ENCODE measurements at regions not wholly inside any gene's neighbourhood (a gene's known extent, or its start where the extent isn't known, plus 50 kb on each side); places are given as distances from the start of the nearest gene placed in this dataset.

- Mint-ChIP-seq H3K9me3 (no peaks in the 10 kb centered on the region), H3K4me3 (no peak overlapping the region), H3K36me3 (ENCODE audit: low read depth) (no peaks in the 10 kb centered on the region), H3K4me1 (ENCODE audit: low read depth) (no peaks in the 10 kb centered on the region), H3K27ac (no peak overlapping the region), H3K27me3 (peaks cover 6% of the 10 kb centered on the region)
- TF ChIP-seq CTCF (IDR thresholded peaks at IDR 0.05): no peak
- intact Hi-C loops (cut with DNase I, micrococcal nuclease): no loop called here
- no peaks in the 10 kb centered on the region for H3K27me3 ChIP-seq (ENCODE audit: control insufficient read depth in 1 of 2, insufficient read depth in 2 of 2, low read length in 2 of 2)
- ATAC-seq (ENCODE audit: poor library complexity) (no peak), DNase-seq (no peak)
- no peak overlapping the region for H3K4me3 ChIP-seq (ENCODE audit: low read length)
- no peaks in the 10 kb centered on the region for H3K36me3 ChIP-seq (ENCODE audit: insufficient read depth, low read length)
- ChIA-PET CTCF (no interaction called here), POLR2A (no interaction called here)
- no peaks in the 10 kb centered on the region for H3K9me3 ChIP-seq (ENCODE audit: control insufficient read depth in 1 of 2, insufficient read depth in 1 of 2, low read length in 2 of 2)
- H3K27ac ChIP-seq (ENCODE audit: low read depth in 1 of 2, low read length in 2 of 2): no peak overlapping the region
- no peaks in the 10 kb centered on the region for H3K4me1 ChIP-seq (ENCODE audit: insufficient read depth, low read length)
These were observed 198.3 kb downstream of the PHLDA1 start for GRCh38 chr12:75833268-75833667.

GRCh38 chr12:75831402-75831801, 200.2 kb downstream of the PHLDA1 start:
- CTCF ChIA-PET: interaction anchor here (1.0 kb wide), 1 partner anchor 14 kb away, joined by 3 read pairs; no protein-coding TSS in a partner anchor
- DNase-seq (no peak), ATAC-seq (ENCODE audit: poor library complexity) (no peak)
- H3K27ac ChIP-seq (ENCODE audit: low read depth in 1 of 2, low read length in 2 of 2): no peak overlapping the region
- H3K4me1 ChIP-seq (ENCODE audit: insufficient read depth, low read length): no peaks in the 10 kb centered on the region
- no peaks in the 10 kb centered on the region for H3K36me3 Mint-ChIP-seq (ENCODE audit: low read depth)
- H3K36me3 ChIP-seq (ENCODE audit: insufficient read depth, low read length): no peaks in the 10 kb centered on the region
- intact Hi-C loops (cut with DNase I, micrococcal nuclease): no loop called here
- no peak for TF ChIP-seq CTCF (IDR thresholded peaks at IDR 0.05)
- no peaks in the 10 kb centered on the region for H3K27me3 ChIP-seq (ENCODE audit: control insufficient read depth in 1 of 2, insufficient read depth in 2 of 2, low read length in 2 of 2)
- no peak overlapping the region for H3K27ac Mint-ChIP-seq
- H3K9me3 Mint-ChIP-seq: no peaks in the 10 kb centered on the region
- no peaks in the 10 kb centered on the region for H3K4me1 Mint-ChIP-seq (ENCODE audit: low read depth)
- H3K4me3 ChIP-seq (ENCODE audit: low read length): no peak overlapping the region
- POLR2A ChIA-PET: no interaction called here
- no peak overlapping the region for H3K4me3 Mint-ChIP-seq
- H3K27me3 Mint-ChIP-seq: peaks cover 6% of the 10 kb centered on the region
- no peaks in the 10 kb centered on the region for H3K9me3 ChIP-seq (ENCODE audit: control insufficient read depth in 1 of 2, insufficient read depth in 1 of 2, low read length in 2 of 2)

GRCh38 chr12:75827061-75827460, 204.5 kb downstream of the PHLDA1 start:
- H3K4me1 Mint-ChIP-seq (ENCODE audit: low read depth): no peaks in the 10 kb centered on the region
- Histone ChIP-seq H3K4me3 (ENCODE audit: low read length) (no peak overlapping the region), H3K9me3 (ENCODE audit: control insufficient read depth in 1 of 2, insufficient read depth in 1 of 2, low read length in 2 of 2) (no peaks in the 10 kb centered on the region), H3K27me3 (ENCODE audit: control insufficient read depth in 1 of 2, insufficient read depth in 2 of 2, low read length in 2 of 2) (no peaks in the 10 kb centered on the region), H3K27ac (ENCODE audit: low read depth in 1 of 2, low read length in 2 of 2) (no peak overlapping the region), H3K36me3 (ENCODE audit: insufficient read depth, low read length) (no peaks in the 10 kb centered on the region), H3K4me1 (ENCODE audit: insufficient read depth, low read length) (peaks cover 3% of the 10 kb centered on the region)
- ChIA-PET POLR2A (no interaction called here), CTCF (no interaction called here)
- ATAC-seq (ENCODE audit: poor library complexity) (no peak), DNase-seq (no peak)
- peaks cover 6% of the 10 kb centered on the region for H3K27me3 Mint-ChIP-seq
- no peak overlapping the region for H3K27ac Mint-ChIP-seq
- TF ChIP-seq CTCF (IDR thresholded peaks at IDR 0.05): no peak
- intact Hi-C loops (cut with DNase I, micrococcal nuclease): no loop called here
- H3K9me3 Mint-ChIP-seq: no peaks in the 10 kb centered on the region
- H3K4me3 Mint-ChIP-seq: no peak overlapping the region
- no peaks in the 10 kb centered on the region for H3K36me3 Mint-ChIP-seq (ENCODE audit: low read depth)

Measured in CD4-positive, alpha-beta T cell (primary cell).